ENCODE measurements at regions not wholly inside any gene's neighbourhood (a gene's known extent, or its start where the extent isn't known, plus 50 kb on each side); places are given as distances from the start of the nearest gene placed in this dataset.

DNA sequence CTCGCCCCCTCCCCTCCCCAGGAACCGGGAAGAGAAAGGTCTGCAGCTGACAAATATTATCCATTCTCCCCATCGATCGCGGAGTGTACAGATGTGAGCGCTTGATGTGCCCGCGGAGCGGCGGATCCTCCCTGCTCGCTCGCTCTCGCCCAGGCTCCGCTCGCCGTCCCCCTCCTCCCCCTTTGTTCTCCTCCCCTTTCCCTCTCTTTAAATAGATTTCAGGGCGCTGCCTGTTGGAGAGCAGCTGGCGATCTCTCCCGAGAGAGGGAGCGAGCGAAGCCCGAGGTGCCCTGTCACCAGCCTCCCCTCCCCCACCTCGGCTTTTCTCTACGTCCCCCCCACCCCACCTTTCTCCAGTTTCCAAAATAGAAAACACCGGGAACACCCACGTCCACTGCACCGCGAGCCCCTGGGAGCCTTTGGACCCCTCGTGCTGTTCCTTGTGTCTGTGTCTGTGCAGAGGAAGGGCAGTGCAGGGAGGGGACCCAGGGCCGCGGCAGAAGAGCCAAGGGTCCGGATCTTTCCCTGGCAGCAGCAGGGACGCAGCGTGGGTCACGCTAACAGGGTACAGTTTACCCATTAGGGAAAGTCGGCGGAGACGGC, 56.6 kb upstream of the BCOR start:
- DNase-seq (ENCODE audit: low spot score) = no peak
- ATAC-seq = peak; percentile 28

DNA sequence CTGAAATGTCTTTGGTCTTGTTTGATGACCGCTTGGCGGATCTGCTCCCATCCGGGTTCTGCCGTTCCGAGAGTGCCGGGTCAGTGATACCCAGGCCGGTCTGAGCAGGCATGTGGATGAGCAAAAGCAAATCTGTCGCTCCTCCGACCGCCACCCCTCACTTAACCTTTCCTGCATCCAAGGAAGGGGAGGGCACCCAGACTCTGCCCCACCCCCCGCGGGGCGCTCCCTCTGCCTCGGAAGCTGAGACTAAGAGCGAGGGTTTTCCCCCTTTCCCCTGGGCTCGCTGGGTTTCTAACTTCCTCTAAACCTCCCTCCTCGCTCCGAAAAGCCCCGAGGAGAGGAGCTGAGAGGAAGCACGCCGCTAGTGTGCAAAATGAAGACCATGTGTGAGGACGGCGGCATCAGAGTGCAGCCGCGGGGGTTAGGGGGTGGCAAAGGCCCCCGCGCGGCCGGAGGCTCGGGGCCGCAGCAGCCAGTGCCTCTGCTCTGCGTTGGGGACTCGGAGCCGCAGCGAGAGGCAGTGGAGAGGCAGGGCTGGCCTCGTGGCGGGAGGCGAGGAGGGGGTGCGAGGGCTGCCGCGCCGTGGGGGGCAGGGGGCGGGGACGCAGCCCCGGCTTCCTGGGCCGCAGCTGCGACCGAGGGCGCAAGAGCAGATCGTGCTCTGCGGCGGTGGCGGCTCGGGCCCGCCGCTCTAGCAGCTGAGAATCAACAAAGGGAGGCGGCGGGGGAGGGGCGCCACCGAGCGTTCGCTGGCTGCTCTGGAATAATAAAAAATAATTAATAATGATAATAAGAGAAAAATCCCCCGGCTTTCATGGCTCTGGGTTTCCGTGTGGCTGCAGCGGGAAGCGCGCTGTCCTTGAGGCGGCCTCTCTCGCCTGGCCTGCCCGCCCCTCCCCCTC, 55.8 kb upstream of the BCOR start:
- peak; percentile 12 for ATAC-seq
- DNase-seq (ENCODE audit: low spot score) = no peak

DNA sequence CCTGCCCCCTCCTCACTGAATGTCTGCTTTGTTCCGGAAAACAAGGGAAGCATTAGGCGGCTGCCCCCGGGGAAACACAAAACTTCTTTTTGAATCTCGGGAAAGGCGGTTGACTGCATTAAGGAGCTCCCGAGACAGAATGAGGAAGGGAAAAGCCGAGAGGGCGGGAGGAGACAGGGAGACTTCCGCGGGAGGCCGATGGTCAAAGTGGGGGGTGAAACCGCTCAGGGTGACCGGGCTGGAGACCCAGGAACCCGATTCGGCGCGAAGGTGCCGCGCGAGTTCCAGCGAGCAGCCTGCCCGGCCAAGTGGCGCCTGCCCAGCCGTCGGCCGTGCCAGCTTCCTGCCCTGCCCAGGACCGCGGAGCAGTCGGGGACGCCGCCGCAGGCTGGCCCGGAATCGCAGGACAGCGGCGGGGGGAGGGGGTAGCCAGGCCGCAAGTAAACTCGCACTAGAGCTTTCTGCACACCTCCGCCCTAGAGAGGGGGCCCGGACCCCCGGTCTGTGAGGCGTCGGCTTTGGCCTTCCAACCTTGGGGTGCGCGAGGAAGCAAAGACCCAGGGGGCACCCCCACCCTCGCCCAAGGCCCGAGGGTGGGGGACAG, 55.1 kb upstream of the BCOR start:
- peak; percentile 58 for ATAC-seq
- peak; percentile 82 for DNase-seq (ENCODE audit: low spot score)

DNA sequence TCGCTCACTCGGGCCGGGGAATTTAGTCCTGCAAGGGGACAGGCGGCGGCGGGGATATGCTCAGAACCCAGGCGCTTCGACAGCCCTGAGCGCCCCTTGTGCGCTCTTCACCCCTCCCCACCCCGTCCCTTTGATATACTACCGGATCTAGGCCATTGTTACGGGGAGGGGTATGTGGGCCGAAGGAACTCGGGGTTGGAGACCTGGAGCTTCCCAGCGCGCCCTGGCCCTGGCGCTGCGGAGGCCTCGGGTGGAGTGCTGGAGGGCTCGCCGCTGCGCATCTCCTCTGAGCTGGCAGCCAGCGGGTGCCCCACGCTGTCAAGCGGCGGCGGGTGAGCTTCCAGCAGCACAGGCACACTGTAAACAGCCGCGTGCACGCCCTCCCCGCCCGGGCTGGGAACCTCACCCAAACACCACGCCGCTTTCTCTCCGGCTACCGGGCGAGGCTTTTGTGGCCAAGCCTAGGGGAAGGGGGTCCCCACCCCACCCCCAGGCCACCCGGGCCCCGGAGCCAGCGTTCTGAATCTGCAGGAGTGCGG, 54.5 kb upstream of the BCOR start:
- DNase-seq (ENCODE audit: low spot score) (peak; percentile 67), ATAC-seq (peak; percentile 49)

DNA sequence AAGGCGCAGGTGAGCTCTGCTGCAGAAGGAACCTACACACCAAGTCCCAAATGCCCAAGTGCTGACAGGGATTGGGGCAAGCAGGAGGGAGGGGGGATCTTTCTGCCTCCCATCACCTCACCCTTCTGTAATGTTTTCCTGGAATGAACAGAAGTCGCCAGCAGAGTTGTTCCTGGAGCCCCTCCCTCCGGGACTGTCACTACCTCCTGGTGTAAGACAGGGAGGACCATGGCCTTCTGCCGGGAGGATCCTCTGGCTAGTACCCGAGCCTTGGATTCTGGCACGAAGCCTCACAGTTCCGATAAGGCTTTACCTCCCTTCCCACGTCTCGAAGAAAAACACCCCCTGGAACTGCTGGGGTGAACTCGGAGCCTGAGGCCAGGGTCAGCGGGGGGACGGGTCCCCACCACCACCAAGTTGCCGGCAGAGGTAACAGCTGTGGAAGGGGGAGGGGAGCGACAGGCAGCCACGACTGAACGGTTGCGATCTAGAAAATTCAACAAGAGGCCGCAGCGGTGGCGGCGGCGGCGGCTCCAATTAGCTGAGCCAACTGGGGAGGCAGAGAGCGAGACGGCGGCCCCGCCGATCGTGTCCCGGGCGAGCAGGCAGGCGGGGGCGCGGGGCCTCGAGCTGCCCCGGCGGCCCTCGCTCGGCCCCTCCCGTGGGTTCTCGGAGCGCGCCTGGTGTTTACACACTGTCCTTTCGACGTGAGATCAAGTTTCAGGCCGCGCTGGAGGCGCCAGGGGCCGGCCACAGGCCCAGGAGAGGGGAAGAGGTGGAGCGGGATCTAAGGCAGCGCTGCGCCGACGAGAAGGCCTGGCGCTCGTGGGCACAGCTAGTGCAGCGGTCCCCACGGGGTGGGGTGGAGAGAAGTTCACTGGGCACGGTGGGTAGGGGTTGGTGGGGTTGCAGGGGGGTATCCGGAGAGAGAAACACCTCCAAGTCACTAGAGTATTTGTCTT, 53.7 kb upstream of the BCOR start:
- DNase-seq (ENCODE audit: low spot score) = no peak
- ATAC-seq = peak; percentile 32

DNA sequence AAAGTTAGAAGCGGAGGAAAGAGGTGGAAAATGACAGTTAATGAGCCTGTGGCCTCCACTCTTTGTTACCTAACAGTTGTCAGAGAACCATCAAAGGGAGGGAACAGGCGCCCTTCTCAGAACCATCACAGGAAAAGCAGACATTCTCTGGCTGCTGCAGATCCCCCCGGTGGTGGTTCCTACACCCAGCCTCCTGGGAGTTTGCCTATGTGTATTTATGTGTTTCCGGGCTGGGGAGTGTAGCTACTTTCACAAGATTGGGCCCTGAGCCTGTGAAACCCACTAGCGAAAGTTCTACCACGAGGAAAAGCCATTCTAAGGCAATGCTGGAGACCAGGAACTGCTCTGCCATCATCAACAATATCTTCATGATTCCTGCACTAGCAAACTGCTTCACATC, 52.7 kb upstream of the BCOR start:
- DNase-seq (ENCODE audit: low spot score) (no peak), ATAC-seq (no peak)

DNA sequence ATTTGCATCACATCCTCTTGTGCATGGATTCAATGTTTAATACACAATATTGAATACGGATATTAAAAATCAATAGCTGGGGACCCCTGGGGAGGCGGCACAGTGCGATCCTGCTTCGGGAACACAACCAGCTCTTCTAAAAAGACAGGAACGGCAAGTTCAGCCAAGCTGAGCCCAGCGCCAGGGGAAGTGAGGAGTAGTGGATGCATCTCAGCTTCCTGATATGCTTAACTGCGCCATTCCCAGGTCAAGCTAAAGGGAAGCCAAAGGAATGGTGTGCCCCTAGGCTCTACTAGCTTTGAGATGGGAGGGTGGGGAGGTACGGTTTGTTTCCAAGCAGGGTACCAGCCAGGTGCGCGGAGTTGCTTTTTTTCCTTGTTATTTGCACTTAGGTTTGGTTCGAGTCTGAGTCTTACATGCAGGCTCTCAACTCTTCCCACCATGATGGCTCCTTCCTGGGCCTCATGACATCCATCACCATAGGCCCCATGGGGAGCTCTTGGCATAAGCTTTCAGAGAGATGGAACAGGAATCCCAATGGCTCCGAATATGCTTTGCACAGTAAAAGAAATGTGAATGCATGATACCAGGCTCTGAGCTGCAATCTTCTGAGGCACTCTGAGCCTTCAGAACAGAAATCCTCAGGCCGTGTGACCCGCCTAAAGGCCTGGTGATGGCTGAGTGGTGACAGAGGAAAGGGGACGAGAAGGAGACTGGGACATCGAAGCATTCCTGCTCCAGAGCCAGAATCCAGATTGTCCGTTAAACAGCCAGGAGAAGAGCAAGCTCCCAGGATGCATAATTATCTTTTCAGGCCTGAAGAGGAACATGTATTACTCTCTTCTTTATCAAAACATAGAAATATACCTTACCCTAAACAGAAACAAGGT, 51.8 kb upstream of the BCOR start:
- DNase-seq (ENCODE audit: low spot score) = no peak
- no peak for ATAC-seq

DNA sequence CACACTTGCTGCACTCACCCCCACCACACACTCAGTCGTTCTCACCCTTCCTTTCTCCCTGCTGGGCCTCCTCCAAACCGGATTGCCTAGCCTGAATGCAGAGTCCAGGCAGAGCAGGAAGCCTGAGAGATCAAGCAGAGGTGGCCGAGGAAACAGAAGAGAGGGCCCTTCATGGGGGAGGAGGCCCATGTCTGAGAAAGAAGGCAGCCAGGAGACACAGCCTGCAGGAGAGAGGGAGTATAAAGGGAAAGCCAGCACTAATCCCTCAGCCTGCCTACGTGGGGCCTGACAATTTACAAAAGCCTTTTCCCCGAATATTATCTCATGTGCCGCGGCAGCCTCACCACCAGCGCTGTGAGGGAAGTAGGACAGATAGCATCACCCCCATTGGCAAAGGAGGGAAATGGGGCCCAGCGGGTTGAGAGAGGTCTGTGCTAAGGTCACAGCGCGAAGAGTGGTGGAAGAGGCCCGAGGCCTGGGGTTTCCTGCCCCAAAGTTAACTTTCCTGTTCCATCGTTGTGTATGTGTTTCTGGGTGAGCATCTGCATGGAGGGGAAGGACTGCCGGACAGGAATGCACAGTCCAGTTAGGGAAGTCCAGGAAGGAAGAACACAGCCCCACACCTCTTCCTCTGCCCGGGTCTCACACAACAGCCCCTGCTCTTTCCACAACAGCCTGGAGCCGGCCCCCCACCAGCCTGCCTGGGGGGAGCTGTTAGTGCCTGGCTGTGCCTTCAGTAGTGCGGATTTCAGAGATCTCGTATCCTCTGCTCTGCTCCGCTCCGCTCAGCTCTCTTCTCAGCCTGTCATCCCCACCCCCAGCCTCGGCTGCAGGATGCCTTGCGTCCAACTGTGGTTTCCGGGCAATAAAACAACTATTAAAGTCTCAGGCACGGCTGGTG, 50.9 kb upstream of the BCOR start:
- no peak for DNase-seq (ENCODE audit: low spot score)
- ATAC-seq = no peak

DNA sequence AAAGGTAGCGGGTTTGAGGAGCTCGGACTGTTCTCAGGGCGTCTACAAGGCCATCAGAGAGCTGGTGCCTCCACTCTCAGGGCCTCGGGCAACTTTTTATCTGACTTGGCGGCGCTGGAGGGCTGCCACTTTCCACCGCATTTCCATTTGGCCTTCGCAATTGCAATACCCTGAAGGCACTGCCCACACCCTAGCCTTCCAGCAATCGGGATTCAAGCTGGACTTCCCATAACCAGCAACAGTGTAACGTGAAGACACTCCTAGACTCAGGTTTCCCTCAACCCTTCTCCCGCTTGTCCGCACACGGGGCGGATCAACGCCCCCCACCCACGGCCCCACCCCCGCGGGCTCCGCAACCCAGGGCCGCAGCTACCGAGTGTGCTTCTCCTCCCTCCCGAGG, 50.2 kb upstream of the BCOR start:
- no peak for DNase-seq (ENCODE audit: low spot score)

More for the DNA sequence above, 50.2 kb upstream of the BCOR start:
- no peak for ATAC-seq

Measured in left lobe of liver (tissue), 2 donors.